BLaER1 treated with 17β-estradiol and CSF1 and Interleukin-3, amounts not matched to agents 10 nM and 100 nM (cell line): ENCODE measurements at regions not wholly inside any gene's neighbourhood (a gene's known extent, or its start where the extent isn't known, plus 50 kb on each side); places are given as distances from the start of the nearest gene placed in this dataset.
"Not testable (repeated sequence)": the region's sequence is repeated elsewhere in the genome, so short reads cannot be mapped to it uniquely, and the experiment has no call there.

Experiments
- H3K27ac ChIP-seq, 11 experiments: shearing (Covaris generic); formaldehyde crosslinking; 2 replicates each; pipeline ENCODE4 v1.8.1; 2022
- H3K27me3 ChIP-seq, 11 experiments: shearing (Covaris generic); formaldehyde crosslinking; 2 replicates each; pipeline ENCODE4 v1.8.1; 2022
- H3K36me3 ChIP-seq, 11 experiments: shearing (Covaris generic); formaldehyde crosslinking; 2 replicates each; pipeline ENCODE4 v1.8.1; 2022
- H3K4me1 ChIP-seq, 10 experiments: shearing (Covaris generic); formaldehyde crosslinking; 2 replicates each; pipeline ENCODE4 v1.8.1; 2022
- H3K4me2 ChIP-seq, 11 experiments: shearing (Covaris generic); formaldehyde crosslinking; 2 replicates each; pipeline ENCODE4 v1.8.1; 2022
- H3K4me3 ChIP-seq, 10 experiments: shearing (Covaris generic); formaldehyde crosslinking; 2 replicates each; pipeline ENCODE4 v1.8.1; 2022
- H3K9ac ChIP-seq, 11 experiments: shearing (Covaris generic); formaldehyde crosslinking; 2 replicates each; pipeline ENCODE4 v1.8.1; 2022
- H3K9me3 ChIP-seq, 11 experiments: shearing (Covaris generic); formaldehyde crosslinking; replicated peaks in 1 of 11; 2 replicates each; pipeline ENCODE4 v1.8.1; 2022
- H4K20me1 ChIP-seq, 11 experiments: shearing (Covaris generic); formaldehyde crosslinking; 2 replicates each; pipeline ENCODE4 v1.8.1; 2022
- Cebpa-rat ChIP-seq, 11 experiments: shearing (Covaris generic); IDR thresholded peaks; 2 replicates each; pipeline ENCODE4 v1.8.1; 2022

DNA sequence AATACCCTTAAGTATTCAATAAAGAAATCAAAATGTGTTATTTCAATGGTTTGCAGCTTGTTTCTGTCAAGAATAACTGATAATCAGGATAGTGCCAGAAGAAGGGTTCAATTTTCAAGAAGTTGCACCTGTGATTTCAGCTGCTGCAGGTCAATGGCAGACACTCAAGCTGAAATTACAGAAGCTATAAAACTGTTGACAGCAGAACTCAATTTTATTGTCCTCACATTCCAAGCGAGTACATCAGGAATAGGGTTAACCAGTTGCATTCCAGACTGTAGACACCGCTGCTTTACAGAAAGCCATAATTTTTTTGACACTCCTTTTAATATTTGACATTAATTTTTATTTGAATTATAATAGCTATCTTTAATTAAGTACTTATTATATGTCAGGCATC lies 364.1 kb downstream of the CGGBP1 start:
- Histone ChIP-seq H3K36me3 (no peaks in the 10 kb centered on the region), H4K20me1 (no peaks in the 10 kb centered on the region), H3K4me1 (no peaks in the 10 kb centered on the region), H3K4me3 (no peak overlapping the region), H3K4me2 (no peak overlapping the region), H3K9me3 (no peaks in the 10 kb centered on the region), H3K9ac (no peak overlapping the region), H3K27me3 (no peaks in the 10 kb centered on the region), H3K27ac (no peak overlapping the region)
- no peak for TF ChIP-seq Cebpa-rat (IDR thresholded peaks at IDR 0.05)

DNA sequence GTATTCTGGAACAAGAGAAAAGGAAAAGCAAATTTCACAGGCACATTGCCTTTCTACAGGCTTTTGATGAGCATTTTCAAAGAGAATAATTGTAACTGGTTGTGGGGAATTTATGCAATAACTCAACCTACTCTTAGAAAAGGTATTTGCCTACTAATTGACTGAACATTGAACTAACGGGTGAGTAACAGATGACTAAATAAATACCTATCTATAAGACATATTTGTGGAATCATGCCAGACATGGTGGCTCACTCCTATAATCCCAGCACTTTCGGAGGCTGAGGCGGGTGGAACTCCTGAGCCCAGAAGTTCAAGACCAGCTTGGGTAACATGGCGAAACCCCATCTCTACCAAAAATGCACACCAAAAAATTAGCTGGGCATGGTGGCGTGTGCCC lies 367.7 kb downstream of the CGGBP1 start:
- Histone ChIP-seq H4K20me1 (no peaks in the 10 kb centered on the region), H3K36me3 (no peaks in the 10 kb centered on the region), H3K4me2 (no peak overlapping the region), H3K4me3 (no peak overlapping the region), H3K27ac (no peak overlapping the region), H3K27me3 (no peaks in the 10 kb centered on the region), H3K4me1 (no peaks in the 10 kb centered on the region), H3K9me3 (no peaks in the 10 kb centered on the region; a peak in 1 of 22 replicates), H3K9ac (no peak overlapping the region)
- no peak for TF ChIP-seq Cebpa-rat (IDR thresholded peaks at IDR 0.05)

DNA sequence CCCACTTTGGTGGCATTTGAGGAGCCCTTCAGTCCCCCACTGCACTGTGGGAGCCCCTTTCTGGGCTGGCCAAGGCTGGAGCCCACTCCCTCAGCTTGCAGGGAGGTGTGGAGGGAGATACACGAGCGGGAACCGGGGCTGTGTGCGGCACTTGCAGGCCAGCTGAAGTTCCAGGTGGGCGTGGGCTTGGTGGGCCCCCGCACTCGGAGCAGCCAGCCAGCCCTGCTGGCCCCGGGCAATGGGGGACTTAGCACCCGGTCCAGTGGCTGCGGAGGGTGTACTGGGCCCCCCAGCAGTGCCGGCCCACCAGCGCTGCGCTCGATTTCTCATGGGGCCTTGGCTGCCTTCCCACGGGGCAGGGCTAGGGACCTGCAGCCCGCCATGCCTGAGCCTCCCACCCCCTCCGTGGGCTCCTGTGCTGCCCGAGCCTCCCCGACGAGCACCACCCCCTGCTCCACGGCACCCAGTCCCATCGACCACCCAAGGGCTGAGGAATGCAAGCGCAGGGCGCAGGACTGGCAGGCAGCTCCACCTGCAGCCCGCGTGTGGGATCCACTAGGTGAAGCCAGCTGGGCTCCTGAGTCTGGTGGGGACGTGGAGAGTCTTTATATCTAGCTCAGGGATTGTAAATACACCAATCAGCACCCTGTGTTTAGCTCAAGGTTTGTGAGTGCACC lies 379.7 kb downstream of the CGGBP1 start:
- Histone ChIP-seq H3K9me3 (peaks cover 0 to 14% (median 5%) of the 10 kb centered on the region in 11 experiments; a peak in 7 of 22 replicates), H3K27me3 (peaks cover 0 to 44% (median 0%) of the 10 kb centered on the region in 11 experiments; a peak in 8 of 22 replicates)
- not testable (repeated sequence) for H3K9ac ChIP-seq, H3K36me3 ChIP-seq, H4K20me1 ChIP-seq, H3K4me1 ChIP-seq, H3K4me3 ChIP-seq, H3K27ac ChIP-seq, H3K4me2 ChIP-seq

DNA sequence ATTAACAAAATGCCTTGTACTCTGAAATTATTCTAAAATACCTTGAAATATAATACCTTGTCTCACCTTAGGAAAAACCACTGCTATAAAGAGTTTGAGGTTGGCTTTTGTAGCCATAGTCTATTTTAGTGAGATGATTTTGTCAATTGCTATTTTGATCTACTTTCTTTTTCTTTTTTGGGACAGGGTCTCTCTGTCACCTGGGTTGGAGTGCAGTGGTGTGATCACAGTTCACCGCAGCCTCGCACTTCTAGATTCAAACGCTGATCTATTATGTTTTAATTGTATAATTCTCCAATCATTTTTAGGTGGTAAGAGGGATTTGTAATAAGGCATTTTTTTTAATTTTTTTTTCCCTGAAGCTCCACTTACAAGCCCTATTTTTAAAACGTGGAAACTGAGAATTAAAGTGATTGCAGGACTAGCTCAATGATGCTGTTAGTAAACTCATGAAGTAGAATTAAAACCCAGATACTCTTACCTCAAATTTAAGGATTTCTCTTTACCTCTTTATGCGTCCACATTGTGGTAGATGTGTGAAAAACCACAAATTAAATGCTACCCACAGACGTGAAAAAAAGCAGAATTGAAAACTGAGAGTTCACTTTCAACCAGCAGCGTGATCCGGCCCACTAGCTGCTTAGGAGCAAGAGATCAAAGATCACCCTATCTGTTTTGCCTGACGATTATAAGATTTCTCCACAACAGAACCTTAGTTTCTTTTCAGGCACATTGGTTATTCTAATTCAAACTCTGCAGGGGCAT lies 384.2 kb downstream of the CGGBP1 start:
- H3K4me2 ChIP-seq, result peak overlapping the region; percentile 9 to 64 (median 34); a peak in 15 of 22 replicates
- no peak overlapping the region for H3K27ac ChIP-seq
- H4K20me1 ChIP-seq, result no peaks in the 10 kb centered on the region; a peak in 1 of 22 replicates
- peaks cover 0 to 9% (median 8%) of the 10 kb centered on the region in 10 experiments; a peak in 14 of 20 replicates for H3K4me1 ChIP-seq
- H3K4me3 ChIP-seq, result no peak overlapping the region
- H3K9me3 ChIP-seq, result peaks cover 0 to 7% (median 1%) of the 10 kb centered on the region in 11 experiments; a peak in 5 of 22 replicates
- no peaks in the 10 kb centered on the region for H3K36me3 ChIP-seq
- H3K9ac ChIP-seq, result no peak overlapping the region
- TF ChIP-seq Cebpa-rat (IDR thresholded peaks at IDR 0.05), result no peak
- peaks cover 0 to 84% (median 0%) of the 10 kb centered on the region in 11 experiments; a peak in 8 of 22 replicates for H3K27me3 ChIP-seq

DNA sequence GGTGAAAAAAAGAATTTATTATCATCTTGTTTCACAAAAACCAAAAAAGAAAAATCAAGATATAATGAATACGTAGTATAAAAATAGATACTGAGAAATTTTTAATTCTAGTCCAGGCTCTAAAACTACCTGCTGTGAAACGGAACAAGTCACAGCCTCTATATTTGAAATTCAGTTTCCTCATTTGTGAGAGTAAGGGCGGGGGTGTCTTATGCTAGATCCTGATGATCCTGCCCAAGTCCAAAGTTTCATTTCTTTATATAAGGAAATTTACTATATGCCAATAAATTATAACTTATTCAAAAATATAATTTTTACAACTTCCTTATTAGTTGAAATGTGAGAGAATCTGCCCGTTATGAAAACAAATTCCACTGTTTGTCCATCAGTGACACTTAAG lies 385.7 kb downstream of the CGGBP1 start:
- Histone ChIP-seq H3K4me2 (no peak overlapping the region), H3K9ac (no peak overlapping the region), H3K9me3 (no peaks in the 10 kb centered on the region), H3K4me1 (peaks cover 0 to 9% (median 8%) of the 10 kb centered on the region in 10 experiments; a peak in 14 of 20 replicates), H3K4me3 (no peak overlapping the region), H3K27ac (no peak overlapping the region), H3K36me3 (no peaks in the 10 kb centered on the region), H3K27me3 (peaks cover 0 to 91% (median 0%) of the 10 kb centered on the region in 11 experiments; a peak in 8 of 22 replicates), H4K20me1 (no peaks in the 10 kb centered on the region; a peak in 1 of 22 replicates)
- no peak for TF ChIP-seq Cebpa-rat (IDR thresholded peaks at IDR 0.05)

DNA sequence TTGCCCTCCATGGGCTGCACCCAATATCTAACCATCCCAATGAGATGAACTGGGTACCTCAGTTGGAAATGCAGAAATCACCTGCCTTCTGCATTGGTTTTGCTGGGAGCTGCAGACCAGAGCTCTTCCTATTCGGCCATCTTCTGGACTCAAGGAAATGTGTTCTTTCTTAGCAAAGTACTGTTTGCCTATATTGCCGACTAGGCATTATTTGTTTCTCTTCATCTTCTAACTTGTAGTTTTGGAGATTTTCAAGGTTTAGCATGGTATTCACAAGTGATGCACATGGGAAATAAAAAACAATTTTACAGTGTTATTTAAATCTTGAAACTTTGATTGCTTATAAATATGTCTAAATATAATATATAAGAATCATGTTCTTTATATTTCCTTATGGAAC lies 377.8 kb upstream of the POU1F1 start:
- no peaks in the 10 kb centered on the region for H4K20me1 ChIP-seq
- H3K4me1 ChIP-seq, result no peaks in the 10 kb centered on the region
- no peaks in the 10 kb centered on the region for H3K36me3 ChIP-seq
- no peaks in the 10 kb centered on the region for H3K27me3 ChIP-seq
- H3K27ac ChIP-seq, result no peak overlapping the region
- H3K4me2 ChIP-seq, result no peak overlapping the region
- no peak for TF ChIP-seq Cebpa-rat (IDR thresholded peaks at IDR 0.05)
- H3K9ac ChIP-seq, result no peak overlapping the region
- peaks cover 0 to 2% (median 0%) of the 10 kb centered on the region in 11 experiments; a peak in 2 of 22 replicates for H3K9me3 ChIP-seq
- no peak overlapping the region for H3K4me3 ChIP-seq

DNA sequence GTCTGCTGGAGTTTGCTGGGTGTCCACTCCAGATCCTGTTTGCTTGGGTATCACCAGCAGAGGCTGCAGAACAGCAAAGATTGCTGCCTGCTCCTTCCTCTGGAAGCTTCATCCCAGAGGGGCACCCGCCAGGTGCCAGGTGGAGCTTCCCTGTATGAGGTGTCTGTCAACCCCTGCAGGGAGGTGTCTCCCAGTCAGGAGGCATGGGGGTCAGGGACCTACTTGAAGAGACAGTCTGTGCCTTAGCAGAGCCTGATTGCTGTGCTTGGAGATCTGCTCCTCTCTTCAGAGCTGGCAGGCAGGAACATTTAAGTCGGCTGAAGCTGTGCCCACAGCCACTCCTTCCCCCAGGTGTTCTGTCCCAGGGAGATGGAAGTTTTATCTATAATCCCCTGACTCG lies 376.8 kb upstream of the POU1F1 start:
- not testable (repeated sequence) for H3K4me1 ChIP-seq, H3K4me3 ChIP-seq, H3K9me3 ChIP-seq, H4K20me1 ChIP-seq, H3K27ac ChIP-seq, H3K9ac ChIP-seq, H3K4me2 ChIP-seq, H3K27me3 ChIP-seq, H3K36me3 ChIP-seq

DNA sequence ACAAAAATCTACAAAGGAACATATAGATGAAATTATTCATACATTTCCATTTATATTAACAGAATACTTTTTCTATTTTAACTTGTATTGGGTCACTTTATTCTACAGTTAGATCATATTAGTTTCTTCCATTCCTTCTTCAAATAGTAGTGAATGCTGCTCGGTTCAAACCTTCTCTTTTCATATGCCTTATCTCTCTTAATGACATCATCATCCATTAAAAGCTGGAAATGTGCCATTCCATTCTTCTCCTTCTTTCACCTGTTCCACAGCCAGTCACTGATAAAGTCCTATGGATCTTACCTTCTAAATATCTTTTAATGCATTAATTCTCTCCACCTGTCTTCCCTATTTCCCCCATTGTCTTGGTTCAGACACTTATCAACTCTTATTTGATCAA lies 358.0 kb upstream of the POU1F1 start:
- Histone ChIP-seq H3K4me3 (no peak overlapping the region), H3K9me3 (peaks cover 0 to 2% (median 0%) of the 10 kb centered on the region in 11 experiments; a peak in 1 of 22 replicates), H3K9ac (no peak overlapping the region), H3K27me3 (no peaks in the 10 kb centered on the region), H3K27ac (no peak overlapping the region), H4K20me1 (no peaks in the 10 kb centered on the region), H3K4me1 (no peaks in the 10 kb centered on the region), H3K4me2 (no peak overlapping the region), H3K36me3 (no peaks in the 10 kb centered on the region)
- no peak for TF ChIP-seq Cebpa-rat (IDR thresholded peaks at IDR 0.05)

DNA sequence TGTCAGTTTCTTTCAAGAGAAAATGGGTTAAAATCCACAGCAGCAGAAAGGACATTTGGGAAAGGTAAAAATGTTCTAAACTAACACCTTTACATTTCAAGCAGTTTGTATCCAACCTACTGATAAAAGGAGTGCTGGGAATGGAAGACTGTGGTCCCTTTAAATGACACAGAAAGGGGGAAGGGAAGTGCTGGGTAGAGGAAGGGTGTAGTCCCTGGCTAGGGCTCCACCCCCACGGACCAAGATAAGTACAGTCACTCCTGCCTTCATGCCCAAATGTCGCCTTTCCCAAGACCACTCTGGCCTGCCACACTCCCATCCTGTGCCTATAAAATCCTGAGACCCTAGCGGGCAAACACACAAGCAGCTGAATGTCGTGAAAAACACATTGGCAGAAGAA lies 350.9 kb upstream of the POU1F1 start:
- peaks cover 0 to 20% (median 0%) of the 10 kb centered on the region in 11 experiments; a peak in 5 of 22 replicates for H3K9me3 ChIP-seq
- no peaks in the 10 kb centered on the region for H3K36me3 ChIP-seq
- H3K4me1 ChIP-seq, result no peaks in the 10 kb centered on the region; a peak in 1 of 20 replicates
- H3K27ac ChIP-seq, result no peak overlapping the region
- no peaks in the 10 kb centered on the region for H3K27me3 ChIP-seq
- H3K4me3 ChIP-seq, result no peak overlapping the region
- no peaks in the 10 kb centered on the region for H4K20me1 ChIP-seq
- no peak for TF ChIP-seq Cebpa-rat (IDR thresholded peaks at IDR 0.05)
- no peak overlapping the region for H3K4me2 ChIP-seq
- H3K9ac ChIP-seq, result no peak overlapping the region
